ENCODE measurements at regions not wholly inside any gene's neighbourhood (a gene's known extent, or its start where the extent isn't known, plus 50 kb on each side); places are given as distances from the start of the nearest gene placed in this dataset.
"Not testable (repeated sequence)": the region's sequence is repeated elsewhere in the genome, so short reads cannot be mapped to it uniquely, and the experiment has no call there.

- DNase-seq (ENCODE audit: low read depth), result no peak
- no peak overlapping the region for H3K4me3 ChIP-seq (ENCODE audit: control insufficient read depth, low read depth, low read length)
- TF ChIP-seq CTCF (IDR thresholded peaks at IDR 0.05; ENCODE audit: control insufficient read depth, insufficient read depth, low read depth, low read length, missing control alignments), result no peak
Measured at GRCh38 chr9:42386477-42386876, 203.0 kb downstream of the SPATA31A6 start.

GRCh38 chr9:42388146-42388690, 204.8 kb downstream of the SPATA31A6 start:
- TF ChIP-seq CTCF (IDR thresholded peaks at IDR 0.05; ENCODE audit: control insufficient read depth, insufficient read depth, low read depth, low read length, missing control alignments), result no peak
- H3K4me3 ChIP-seq (ENCODE audit: control insufficient read depth, low read depth, low read length), result no peak overlapping the region
- no peak for DNase-seq (ENCODE audit: low read depth)

DNA sequence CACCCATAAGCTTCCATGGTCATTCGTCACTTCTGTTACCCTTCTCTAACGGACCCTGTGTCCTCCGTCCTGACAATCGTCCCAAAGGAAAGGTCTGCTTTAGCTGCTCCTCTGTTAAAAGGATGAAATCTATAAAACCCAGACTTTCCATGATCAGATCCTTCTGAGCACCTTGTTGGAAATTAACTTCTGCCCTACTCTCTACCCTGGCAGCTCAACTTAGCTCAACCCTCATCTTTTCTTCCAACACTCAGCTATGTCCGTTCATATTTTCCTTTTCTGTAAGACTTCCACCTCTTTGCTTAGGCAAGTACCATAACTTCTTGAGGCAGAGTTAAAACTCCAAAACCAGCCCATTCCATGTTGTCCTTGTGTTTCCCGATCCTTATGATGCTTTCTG, 205.4 kb downstream of the SPATA31A6 start:
- TF ChIP-seq CTCF (IDR thresholded peaks at IDR 0.05; ENCODE audit: control insufficient read depth, insufficient read depth, low read depth, low read length, missing control alignments), result no peak
- no peak overlapping the region for H3K4me3 ChIP-seq (ENCODE audit: control insufficient read depth, low read depth, low read length)
- no peak for DNase-seq (ENCODE audit: low read depth)

DNA sequence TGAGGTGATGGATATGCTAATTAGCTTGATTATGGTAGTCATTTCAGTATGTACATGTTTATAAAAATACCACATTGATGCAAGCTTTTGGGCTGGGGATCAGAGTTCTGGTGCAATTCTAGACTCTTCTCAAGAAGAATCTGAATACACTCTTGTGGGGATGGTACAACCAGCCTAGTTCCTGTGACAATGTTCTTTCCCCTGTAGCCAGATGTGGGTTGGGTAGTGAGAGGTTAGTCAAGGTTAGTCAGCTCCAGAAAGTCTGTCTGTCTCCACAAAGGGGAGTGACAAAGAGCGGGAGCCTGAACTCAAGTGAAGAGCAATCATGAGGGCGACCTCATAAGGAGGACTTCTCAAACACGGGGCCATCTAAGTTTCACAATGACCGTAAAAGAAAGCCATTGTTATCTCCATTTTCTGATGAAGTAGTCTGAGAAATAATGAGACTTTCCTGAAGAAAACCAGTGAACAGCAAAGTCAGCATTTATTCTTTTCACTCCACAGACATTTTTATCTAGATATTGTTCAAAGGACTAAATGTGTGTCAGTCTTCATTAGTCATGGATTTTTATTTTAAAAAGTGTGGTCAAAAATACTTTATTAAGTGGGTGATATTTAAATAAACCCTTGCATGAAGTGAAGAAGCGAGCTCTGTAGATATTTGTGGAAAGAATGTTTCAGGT, 209.5 kb downstream of the SPATA31A6 start:
- H3K4me3 ChIP-seq (ENCODE audit: control insufficient read depth, low read depth, low read length); DNase-seq (ENCODE audit: low read depth): not testable (repeated sequence)

DNA sequence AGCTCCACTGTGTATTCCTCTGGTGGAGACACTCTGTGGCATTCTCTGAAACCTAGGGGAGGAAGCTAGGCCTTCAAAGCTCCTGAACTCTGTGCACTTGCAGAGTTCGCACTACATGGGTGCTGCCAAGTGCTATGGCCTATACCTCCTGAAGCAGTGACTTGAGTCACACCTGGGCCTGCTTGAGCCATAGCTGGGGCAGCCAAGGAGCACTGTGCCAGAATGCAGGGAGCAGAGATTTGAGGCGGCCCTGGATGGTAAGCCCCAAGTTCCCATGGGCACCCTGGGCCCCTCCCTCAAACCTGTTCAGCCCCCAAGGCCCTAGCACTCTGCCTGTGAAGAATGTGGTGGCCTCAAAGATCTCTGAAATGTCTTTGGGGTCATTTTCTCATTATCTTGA, 212.9 kb downstream of the SPATA31A6 start:
- no peak for TF ChIP-seq CTCF (IDR thresholded peaks at IDR 0.05; ENCODE audit: control insufficient read depth, insufficient read depth, low read depth, low read length, missing control alignments)
- DNase-seq (ENCODE audit: low read depth), result no peak

DNA sequence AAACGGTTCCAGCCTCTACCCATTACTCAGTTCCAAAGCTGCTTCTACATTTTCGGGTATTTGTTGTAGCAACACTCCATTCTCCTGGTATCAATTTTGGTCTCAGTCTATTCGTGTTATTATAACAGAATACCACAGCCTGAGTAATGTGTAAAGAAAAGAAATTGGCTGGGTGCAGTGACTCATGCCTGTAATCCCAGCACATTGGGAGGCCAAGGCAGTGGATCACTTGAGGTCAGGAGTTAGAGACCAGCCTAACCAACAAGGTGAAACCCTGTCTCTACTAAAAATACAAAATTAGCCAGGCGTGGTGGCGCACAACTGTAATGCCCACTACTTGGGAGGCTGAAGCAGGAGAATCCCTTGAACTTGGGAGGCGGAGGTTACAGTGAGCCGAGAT, 213.9 kb downstream of the SPATA31A6 start:
- DNase-seq (ENCODE audit: low read depth); H3K4me3 ChIP-seq (ENCODE audit: control insufficient read depth, low read depth, low read length): not testable (repeated sequence)

More for the DNA sequence above, 212.9 kb downstream of the SPATA31A6 start:
- H3K4me3 ChIP-seq (ENCODE audit: control insufficient read depth, low read depth, low read length), result no peak overlapping the region

GRCh38 chr9:42402919-42403318, 219.5 kb downstream of the SPATA31A6 start:
- not testable (repeated sequence) for DNase-seq (ENCODE audit: low read depth); H3K4me3 ChIP-seq (ENCODE audit: control insufficient read depth, low read depth, low read length)

- H3K4me3 ChIP-seq (ENCODE audit: control insufficient read depth, low read depth, low read length); DNase-seq (ENCODE audit: low read depth): not testable (repeated sequence)
Measured at GRCh38 chr9:42409581-42409980, 226.1 kb downstream of the SPATA31A6 start.

- not testable (repeated sequence) for H3K4me3 ChIP-seq (ENCODE audit: control insufficient read depth, low read depth, low read length); DNase-seq (ENCODE audit: low read depth)
Measured at GRCh38 chr9:42412354-42412753, 228.9 kb downstream of the SPATA31A6 start.

- not testable (repeated sequence) for H3K4me3 ChIP-seq (ENCODE audit: control insufficient read depth, low read depth, low read length); DNase-seq (ENCODE audit: low read depth)
Measured at GRCh38 chr9:42414865-42415264, 231.4 kb downstream of the SPATA31A6 start.

- H3K4me3 ChIP-seq (ENCODE audit: control insufficient read depth, low read depth, low read length); DNase-seq (ENCODE audit: low read depth): not testable (repeated sequence)
Measured at GRCh38 chr9:42419652-42420051, 236.2 kb downstream of the SPATA31A6 start.

GRCh38 chr9:42420324-42420723, 236.9 kb downstream of the SPATA31A6 start:
- DNase-seq (ENCODE audit: low read depth); H3K4me3 ChIP-seq (ENCODE audit: control insufficient read depth, low read depth, low read length): not testable (repeated sequence)

- not testable (repeated sequence) for DNase-seq (ENCODE audit: low read depth); H3K4me3 ChIP-seq (ENCODE audit: control insufficient read depth, low read depth, low read length)
Measured at GRCh38 chr9:42421630-42422029, 238.2 kb downstream of the SPATA31A6 start.
